ENCODE measurements at regions not wholly inside any gene's neighbourhood (a gene's known extent, or its start where the extent isn't known, plus 50 kb on each side); places are given as distances from the start of the nearest gene placed in this dataset.
"Not testable (repeated sequence)": the region's sequence is repeated elsewhere in the genome, so short reads cannot be mapped to it uniquely, and the experiment has no call there.

DNA sequence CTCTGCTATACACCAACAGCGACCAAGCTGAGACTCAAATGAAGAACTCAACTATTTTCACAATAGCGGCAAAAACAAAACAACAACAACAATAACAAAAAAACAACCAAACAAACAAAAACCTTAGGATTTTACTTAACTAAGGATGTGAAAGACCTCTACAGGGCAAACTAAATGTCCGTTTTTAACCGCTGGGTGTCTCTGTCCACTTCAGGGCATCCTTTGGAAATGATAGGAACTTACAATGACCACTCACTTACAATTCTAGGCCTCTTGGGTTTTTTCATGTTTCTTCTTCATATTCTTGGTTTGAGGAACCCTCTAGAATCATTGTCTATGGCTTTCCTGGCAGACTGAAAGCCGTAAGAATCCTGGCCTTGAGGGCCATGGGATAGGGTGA is 134.0 kb upstream of the FAM78B start:
- Histone ChIP-seq H3K9me3 (ENCODE audit: control insufficient read depth, low read length) (peaks cover 2% of the 10 kb centered on the region), H3K27me3 (ENCODE audit: control insufficient read depth in 1 of 2, insufficient read depth in 2 of 2, low read length in 1 of 2) (no peaks in the 10 kb centered on the region), H3K27ac (ENCODE audit: low read depth in 1 of 2, low read length in 2 of 2) (no peak overlapping the region), H3K4me1 (ENCODE audit: control insufficient read depth in 1 of 2, insufficient read depth in 2 of 2, low read length in 2 of 2) (no peaks in the 10 kb centered on the region), H3K4me3 (ENCODE audit: low read length in 2 of 2) (no peak overlapping the region), H3K36me3 (ENCODE audit: control insufficient read depth in 1 of 2, insufficient read depth in 2 of 2, low read length in 1 of 2) (no peaks in the 10 kb centered on the region)
- intact Hi-C loops (cut with DNase I) = no loop called here
- DNase-seq (no peak), ATAC-seq (ENCODE audit: low FRiP score) (no peak)
- whole genome bisulfite sequencing, 2 donors = 85 to 87% methylated on average over 5 of the region's 5 CpGs

DNA sequence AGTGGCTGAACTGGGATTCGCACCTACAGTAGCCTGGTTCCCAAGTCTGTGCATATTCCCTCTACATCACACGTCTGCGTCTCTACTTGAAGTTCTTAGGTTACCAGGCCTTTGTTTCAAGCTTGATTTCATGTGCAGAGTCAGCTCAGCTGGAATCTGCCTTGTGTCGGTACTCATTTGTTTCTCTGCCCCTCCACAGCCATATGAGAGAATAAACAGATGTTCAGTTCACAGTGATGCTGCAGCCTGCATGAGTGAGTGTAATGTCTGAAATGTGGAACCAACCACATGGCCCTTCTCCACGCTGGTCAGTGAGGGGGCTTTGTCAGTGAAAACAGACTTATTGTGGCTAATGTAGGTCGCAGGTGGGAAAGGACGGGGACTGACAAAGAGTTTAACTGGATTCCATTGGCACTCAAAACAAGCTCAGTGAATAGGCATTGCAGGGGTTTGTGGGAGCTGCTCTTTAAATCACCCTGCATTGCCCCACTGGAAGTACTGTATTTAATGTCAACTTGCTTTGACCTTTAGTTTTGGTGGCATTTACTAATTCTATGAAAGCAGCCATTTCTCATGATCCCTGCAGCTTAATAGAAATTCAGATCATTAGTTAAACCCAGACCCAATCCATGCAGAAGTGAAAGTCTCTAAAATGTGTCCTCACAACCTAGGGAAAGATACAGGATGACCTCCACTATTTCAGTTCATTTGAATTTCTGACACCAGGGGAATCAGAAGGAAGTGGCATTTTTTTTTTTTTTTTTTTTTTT is 136.4 kb upstream of the FAM78B start:
- Histone ChIP-seq H3K9me3 (ENCODE audit: control insufficient read depth, low read length) (peaks cover 2% of the 10 kb centered on the region), H3K27ac (ENCODE audit: low read depth in 1 of 2, low read length in 2 of 2) (no peak overlapping the region), H3K36me3 (ENCODE audit: control insufficient read depth in 1 of 2, insufficient read depth in 2 of 2, low read length in 1 of 2) (no peaks in the 10 kb centered on the region), H3K4me3 (ENCODE audit: low read length in 2 of 2) (no peak overlapping the region), H3K4me1 (ENCODE audit: control insufficient read depth in 1 of 2, insufficient read depth in 2 of 2, low read length in 2 of 2) (no peaks in the 10 kb centered on the region), H3K27me3 (ENCODE audit: control insufficient read depth in 1 of 2, insufficient read depth in 2 of 2, low read length in 1 of 2) (no peaks in the 10 kb centered on the region)
- ATAC-seq (ENCODE audit: low FRiP score) (no peak), DNase-seq (no peak)
- 34 to 39% methylated on average over 7 of the region's 7 CpGs for WGBS, 2 donors
- intact Hi-C loops (cut with DNase I) = no loop called here

DNA sequence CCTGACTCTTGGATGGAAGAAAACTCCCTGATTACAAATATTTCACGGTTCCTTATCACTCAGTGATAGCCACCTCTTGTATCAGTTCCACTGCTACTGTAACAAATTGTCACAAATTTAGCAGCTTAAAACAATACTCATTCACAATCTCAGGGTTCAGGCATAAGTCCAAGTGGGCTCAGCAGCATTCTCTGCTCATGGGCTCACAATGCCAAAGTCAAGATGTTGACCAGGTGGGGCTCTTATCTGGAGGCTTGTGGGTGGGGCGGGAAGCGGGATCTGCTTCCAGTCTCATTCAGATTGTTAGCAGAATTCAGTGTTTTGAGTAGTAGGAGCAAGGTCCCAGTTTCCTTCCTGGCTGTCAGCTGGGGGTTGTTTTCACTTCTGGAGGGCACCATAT is 137.3 kb upstream of the FAM78B start:
- DNase-seq = no peak
- H3K4me1 ChIP-seq (ENCODE audit: control insufficient read depth in 1 of 2, insufficient read depth in 2 of 2, low read length in 2 of 2) = no peaks in the 10 kb centered on the region
- ATAC-seq (ENCODE audit: low FRiP score) = no peak
- no peak overlapping the region for H3K27ac ChIP-seq (ENCODE audit: low read depth in 1 of 2, low read length in 2 of 2)
- H3K9me3 ChIP-seq (ENCODE audit: control insufficient read depth, low read length) = peaks cover 2% of the 10 kb centered on the region
- WGBS, 2 donors = 71 to 88% methylated on average over 3 of the region's 3 CpGs
- H3K36me3 ChIP-seq (ENCODE audit: control insufficient read depth in 1 of 2, insufficient read depth in 2 of 2, low read length in 1 of 2) = no peaks in the 10 kb centered on the region
- intact Hi-C loops (cut with DNase I) = no loop called here
- no peaks in the 10 kb centered on the region for H3K27me3 ChIP-seq (ENCODE audit: control insufficient read depth in 1 of 2, insufficient read depth in 2 of 2, low read length in 1 of 2)
- H3K4me3 ChIP-seq (ENCODE audit: low read length in 2 of 2) = no peak overlapping the region

DNA sequence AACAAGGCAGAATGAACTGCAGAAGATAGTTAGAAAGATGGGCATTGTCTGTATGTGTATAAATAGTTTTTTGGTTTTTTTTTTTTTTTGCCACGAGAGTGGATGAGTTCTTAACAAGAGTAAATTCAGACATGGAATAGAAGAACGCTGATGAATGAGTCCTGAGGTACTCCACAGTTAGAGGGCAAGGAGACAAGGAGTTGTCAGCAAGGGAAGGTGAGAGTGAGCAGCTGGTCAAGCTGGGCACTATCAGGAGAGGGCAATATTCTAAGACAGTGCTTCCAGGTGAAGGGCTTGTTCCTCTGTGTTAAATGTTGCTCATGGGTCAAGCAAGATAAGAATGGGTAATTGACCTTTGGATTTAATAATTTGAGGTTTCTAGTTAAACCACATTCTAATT is 138.6 kb upstream of the FAM78B start:
- Histone ChIP-seq H3K27me3 (ENCODE audit: control insufficient read depth in 1 of 2, insufficient read depth in 2 of 2, low read length in 1 of 2) (no peaks in the 10 kb centered on the region), H3K4me3 (ENCODE audit: low read length in 2 of 2) (no peak overlapping the region), H3K27ac (ENCODE audit: low read depth in 1 of 2, low read length in 2 of 2) (no peak overlapping the region), H3K4me1 (ENCODE audit: control insufficient read depth in 1 of 2, insufficient read depth in 2 of 2, low read length in 2 of 2) (no peaks in the 10 kb centered on the region), H3K36me3 (ENCODE audit: control insufficient read depth in 1 of 2, insufficient read depth in 2 of 2, low read length in 1 of 2) (no peaks in the 10 kb centered on the region), H3K9me3 (ENCODE audit: control insufficient read depth, low read length) (no peaks in the 10 kb centered on the region)
- intact Hi-C loops (cut with DNase I) = no loop called here
- no peak for ATAC-seq (ENCODE audit: low FRiP score)
- WGBS, 2 donors = 79 to 81% methylated on average over 2 of the region's 2 CpGs
- DNase-seq = no peak

DNA sequence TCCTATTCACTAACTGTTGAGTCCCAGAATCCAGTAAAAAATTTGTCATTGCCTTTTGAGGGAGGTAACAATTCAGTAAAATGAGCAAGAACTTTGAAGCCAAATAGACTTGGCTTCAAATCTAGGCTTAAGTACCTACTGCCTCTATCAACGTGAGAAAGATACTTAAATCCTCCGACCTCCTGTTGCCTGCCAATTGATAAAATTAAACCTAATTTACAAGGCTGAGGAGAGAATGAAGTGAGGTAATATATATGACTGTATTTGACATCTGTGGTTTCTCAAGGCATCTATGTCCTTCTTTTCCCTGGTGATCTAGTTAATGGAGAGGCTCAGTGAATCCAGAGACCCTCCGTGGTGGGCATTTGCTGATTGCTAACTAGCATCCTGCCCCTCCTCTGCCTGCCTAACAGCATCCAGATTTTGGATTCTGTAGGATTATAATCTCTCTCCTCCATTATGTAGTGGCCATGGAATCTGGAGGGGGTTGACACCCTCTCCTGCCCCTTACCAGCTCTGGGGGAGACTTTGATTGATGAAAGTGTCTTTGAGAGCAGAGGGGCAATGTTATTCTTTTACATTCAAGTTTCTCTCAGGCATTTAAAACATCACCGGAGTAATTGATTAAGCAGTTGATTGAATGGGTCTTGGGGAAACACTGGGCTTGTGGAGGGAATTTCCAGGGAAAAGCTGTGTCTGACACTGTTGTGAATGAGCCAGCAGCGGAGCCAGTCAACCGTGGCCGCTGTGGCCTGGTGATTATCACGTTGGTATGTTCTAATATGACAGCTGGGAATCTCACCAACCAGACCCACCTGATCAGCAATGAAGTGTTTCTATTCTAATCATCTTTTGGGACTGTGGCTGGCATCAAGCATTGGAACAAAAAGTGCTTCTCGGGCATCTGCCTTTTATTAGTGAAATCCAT is 140.7 kb upstream of the FAM78B start:
- DNase-seq (no peak), ATAC-seq (ENCODE audit: low FRiP score) (no peak)
- intact Hi-C loops (cut with DNase I) = no loop called here
- no peak overlapping the region for H3K4me3 ChIP-seq (ENCODE audit: low read length in 2 of 2)
- H3K9me3 ChIP-seq (ENCODE audit: control insufficient read depth, low read length) = no peaks in the 10 kb centered on the region
- no peaks in the 10 kb centered on the region for H3K36me3 ChIP-seq (ENCODE audit: control insufficient read depth in 1 of 2, insufficient read depth in 2 of 2, low read length in 1 of 2)
- no peak overlapping the region for H3K27ac ChIP-seq (ENCODE audit: low read depth in 1 of 2, low read length in 2 of 2)
- no peaks in the 10 kb centered on the region for H3K27me3 ChIP-seq (ENCODE audit: control insufficient read depth in 1 of 2, insufficient read depth in 2 of 2, low read length in 1 of 2)
- H3K4me1 ChIP-seq (ENCODE audit: control insufficient read depth in 1 of 2, insufficient read depth in 2 of 2, low read length in 2 of 2) = no peaks in the 10 kb centered on the region
- WGBS, 2 donors = 25 to 27% methylated on average over 9 of the region's 9 CpGs

DNA sequence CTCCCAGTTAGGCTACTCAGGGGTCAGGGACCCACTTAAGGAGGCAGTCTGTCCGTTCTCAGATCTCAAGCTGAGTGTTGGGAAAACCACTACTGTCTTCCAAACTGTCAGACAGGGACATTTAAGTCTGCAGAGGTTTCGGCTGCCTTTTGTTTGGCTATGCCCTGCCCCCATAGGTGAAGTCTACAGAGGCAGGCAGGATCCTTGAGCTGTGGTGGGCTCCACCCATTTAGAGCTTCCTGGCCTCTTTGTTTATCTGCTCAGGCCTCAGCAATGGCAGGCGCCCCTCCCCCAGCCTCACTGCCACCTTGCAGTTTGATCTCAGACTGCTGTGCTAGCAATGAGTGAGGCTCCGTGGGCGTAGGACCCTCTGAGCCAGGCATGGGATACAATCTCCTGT is 149.5 kb upstream of the FAM78B start:
- H3K9me3 ChIP-seq (ENCODE audit: control insufficient read depth, low read length); H3K36me3 ChIP-seq (ENCODE audit: control insufficient read depth in 1 of 2, insufficient read depth in 2 of 2, low read length in 1 of 2); H3K4me1 ChIP-seq (ENCODE audit: control insufficient read depth in 1 of 2, insufficient read depth in 2 of 2, low read length in 2 of 2); H3K27ac ChIP-seq (ENCODE audit: low read depth in 1 of 2, low read length in 2 of 2); H3K27me3 ChIP-seq (ENCODE audit: control insufficient read depth in 1 of 2, insufficient read depth in 2 of 2, low read length in 1 of 2); DNase-seq; H3K4me3 ChIP-seq (ENCODE audit: low read length in 2 of 2); ATAC-seq (ENCODE audit: low FRiP score); intact Hi-C loops (cut with DNase I): not testable (repeated sequence)
- WGBS, 2 donors = 71 to 80% methylated on average over 5 of the region's 5 CpGs

DNA sequence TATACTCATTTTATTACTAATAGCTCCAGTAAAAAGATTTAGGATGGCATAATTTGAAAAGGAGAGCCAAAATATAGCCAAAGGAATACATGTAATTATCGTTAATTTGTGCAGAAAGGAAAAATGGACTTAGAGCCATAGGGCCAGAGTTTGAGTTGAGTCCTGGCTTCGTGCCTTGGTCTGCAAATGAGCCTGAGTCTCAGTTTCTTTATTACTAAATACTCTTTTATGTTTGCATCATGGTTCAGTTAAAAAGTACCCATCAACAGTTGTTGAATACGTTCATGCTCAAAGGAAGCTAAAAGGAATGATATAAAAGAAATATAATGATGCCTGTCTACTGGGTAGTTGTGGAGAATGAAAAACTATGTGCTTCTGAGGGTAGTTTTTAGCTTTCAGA is 155.7 kb upstream of the FAM78B start:
- no peak for ATAC-seq (ENCODE audit: low FRiP score)
- Histone ChIP-seq H3K9me3 (ENCODE audit: control insufficient read depth, low read length) (peaks cover 3% of the 10 kb centered on the region), H3K4me1 (ENCODE audit: control insufficient read depth in 1 of 2, insufficient read depth in 2 of 2, low read length in 2 of 2) (no peaks in the 10 kb centered on the region), H3K4me3 (ENCODE audit: low read length in 2 of 2) (no peak overlapping the region), H3K36me3 (ENCODE audit: control insufficient read depth in 1 of 2, insufficient read depth in 2 of 2, low read length in 1 of 2) (no peaks in the 10 kb centered on the region), H3K27ac (ENCODE audit: low read depth in 1 of 2, low read length in 2 of 2) (no peak overlapping the region), H3K27me3 (ENCODE audit: control insufficient read depth in 1 of 2, insufficient read depth in 2 of 2, low read length in 1 of 2) (no peaks in the 10 kb centered on the region)
- whole genome bisulfite sequencing, 2 donors = 72 to 74% methylated on average over 3 of the region's 3 CpGs
- no peak for DNase-seq
- intact Hi-C loops (cut with DNase I) = no loop called here

DNA sequence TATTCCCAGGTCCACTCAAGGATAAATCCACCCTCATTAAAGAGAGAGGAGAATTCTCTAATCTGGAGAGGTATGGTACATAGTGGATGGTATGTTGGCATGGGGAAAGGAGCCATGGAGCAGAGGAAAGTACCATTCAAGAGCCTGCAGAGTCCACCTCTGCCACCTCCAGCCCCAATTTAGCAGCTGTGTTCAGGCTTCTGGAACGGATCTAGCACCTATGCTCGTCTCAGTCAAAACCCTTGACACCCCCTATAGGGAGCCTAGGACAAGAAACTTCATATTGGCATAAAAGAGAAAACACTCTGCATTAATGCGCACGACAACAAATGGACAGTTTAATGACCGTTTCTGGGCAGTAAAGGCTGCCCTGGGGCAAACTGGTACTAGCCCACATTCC is 161.1 kb upstream of the FAM78B start:
- Histone ChIP-seq H3K27ac (ENCODE audit: low read depth in 1 of 2, low read length in 2 of 2) (no peak overlapping the region), H3K4me1 (ENCODE audit: control insufficient read depth in 1 of 2, insufficient read depth in 2 of 2, low read length in 2 of 2) (no peaks in the 10 kb centered on the region), H3K4me3 (ENCODE audit: low read length in 2 of 2) (no peak overlapping the region), H3K27me3 (ENCODE audit: control insufficient read depth in 1 of 2, insufficient read depth in 2 of 2, low read length in 1 of 2) (no peaks in the 10 kb centered on the region), H3K36me3 (ENCODE audit: control insufficient read depth in 1 of 2, insufficient read depth in 2 of 2, low read length in 1 of 2) (no peaks in the 10 kb centered on the region), H3K9me3 (ENCODE audit: control insufficient read depth, low read length) (peaks cover 3% of the 10 kb centered on the region)
- ATAC-seq (ENCODE audit: low FRiP score) (no peak), DNase-seq (no peak)
- 65 to 67% methylated on average over 5 of the region's 5 CpGs for WGBS, 2 donors
- intact Hi-C loops (cut with DNase I) = no loop called here

DNA sequence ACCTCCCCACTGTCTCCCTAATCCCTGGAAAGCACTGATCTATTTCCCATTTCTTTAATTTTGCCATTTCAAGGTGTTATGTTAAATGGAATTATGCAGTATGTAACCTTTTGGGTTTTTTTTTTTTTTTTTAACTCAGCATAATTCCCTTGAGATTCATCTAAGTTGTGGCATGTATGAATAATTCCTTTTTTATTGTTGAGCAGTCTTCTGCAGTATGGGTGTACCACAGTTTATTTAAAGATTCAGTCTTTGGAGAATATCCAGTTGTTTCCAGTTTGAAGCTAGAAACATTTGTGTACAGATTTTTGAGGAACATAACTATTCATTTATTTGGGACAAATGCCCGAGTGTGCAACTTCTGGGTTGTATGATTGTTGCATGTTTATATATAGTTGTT is 162.2 kb upstream of the FAM78B start:
- 78 to 85% methylated on average over 1 of the region's 1 CpG for WGBS, 2 donors
- no peak overlapping the region for H3K27ac ChIP-seq (ENCODE audit: low read depth in 1 of 2, low read length in 2 of 2)
- H3K27me3 ChIP-seq (ENCODE audit: control insufficient read depth in 1 of 2, insufficient read depth in 2 of 2, low read length in 1 of 2) = no peaks in the 10 kb centered on the region
- H3K4me1 ChIP-seq (ENCODE audit: control insufficient read depth in 1 of 2, insufficient read depth in 2 of 2, low read length in 2 of 2) = no peaks in the 10 kb centered on the region
- peaks cover 3% of the 10 kb centered on the region for H3K9me3 ChIP-seq (ENCODE audit: control insufficient read depth, low read length)
- intact Hi-C loops (cut with DNase I) = no loop called here
- H3K36me3 ChIP-seq (ENCODE audit: control insufficient read depth in 1 of 2, insufficient read depth in 2 of 2, low read length in 1 of 2) = no peaks in the 10 kb centered on the region
- DNase-seq = no peak
- no peak overlapping the region for H3K4me3 ChIP-seq (ENCODE audit: low read length in 2 of 2)
- no peak for ATAC-seq (ENCODE audit: low FRiP score)

Data from aorta (tissue), 5 donors.